Lung (tissue), 11 donors: ENCODE measurements at regions not wholly inside any gene's neighbourhood (a gene's known extent, or its start where the extent isn't known, plus 50 kb on each side); places are given as distances from the start of the nearest gene placed in this dataset.

Experiments used
- ATAC-seq: fragments of 200-7000 bp; cut with Tn5 transposase; one replicate; pipeline ENCODE4 v1.9.1; 2020; ENCODE audit warnings: moderate number of reproducible peaks; ENCODE audit not compliant: insufficient read depth, low FRiP score
- DNase-seq, 3 donors: peaks; one replicate each; pipeline ENCODE4 v3.0.0-alpha.2; 2013 to 2017
- H3K27ac ChIP-seq, 2 donors: one replicate each; pipeline ENCODE4 v1.5.1; 2013; ENCODE audit warnings: mild to moderate bottlenecking in 2 of 2, moderate library complexity in 2 of 2, control low read depth in 1 of 2, inconsistent platforms in 1 of 2, low read depth in 1 of 2, low read length in 1 of 2
- H3K27me3 ChIP-seq, 3 donors: one replicate each; pipeline ENCODE4 v1.5.1; 2013; ENCODE audit warnings: low read length in 2 of 3; ENCODE audit not compliant: control insufficient read depth in 3 of 3, insufficient read depth in 3 of 3
- H3K36me3 ChIP-seq, 4 donors: one replicate each; pipeline ENCODE4 v1.5.1; 2013; ENCODE audit warnings: low read length in 4 of 4, mild to moderate bottlenecking in 1 of 4, moderate library complexity in 1 of 4; ENCODE audit not compliant: control insufficient read depth in 4 of 4, insufficient read depth in 4 of 4
- H3K4me1 ChIP-seq, 5 donors: one replicate each; pipeline ENCODE4 v1.5.1; 2013; ENCODE audit warnings: low read length in 5 of 5, mild to moderate bottlenecking in 2 of 5, moderate library complexity in 1 of 5; ENCODE audit not compliant: control insufficient read depth in 5 of 5, insufficient read depth in 5 of 5
- H3K4me3 ChIP-seq: one replicate; pipeline ENCODE4 v1.5.1; 2013; ENCODE audit warnings: mild to moderate bottlenecking, control low read depth, moderate library complexity
- H3K9ac ChIP-seq, 2 donors: one replicate each; pipeline ENCODE4 v1.5.1; 2013; ENCODE audit warnings: low read length in 2 of 2, control low read depth in 1 of 2; ENCODE audit not compliant: insufficient read depth in 1 of 2
- H3K9me3 ChIP-seq, 4 donors: one replicate each; pipeline ENCODE4 v1.5.1; 2013; ENCODE audit warnings: low read length in 3 of 4, mild to moderate bottlenecking in 1 of 4, moderate library complexity in 1 of 4; ENCODE audit not compliant: control insufficient read depth in 4 of 4, insufficient read depth in 3 of 4
- WGBS, 2 donors: extraction: QIAGEN DNeasy Blood & Tissue Kit; methylation state at CpG; one replicate each; pipeline ENCODE4 v1.1.7; 2013; 5-methylcytosine and 5-hydroxymethylcytosine counted together
- TF ChIP-seq, protein P1 (sequence below): IDR thresholded peaks from 2 replicates; pipeline ENCODE4 v1.5.1; 2012; ENCODE audit warnings: mild to moderate bottlenecking; ENCODE audit errors: control extremely low read depth, extremely low read depth
- donor health status: control.
- donor health status: control.
- donor health status: Bipolar disorder and iron deficiency.
- donor health status: healthy.
- donor health status: DM: yes; HTN: yes; CAD: no.

DNA sequence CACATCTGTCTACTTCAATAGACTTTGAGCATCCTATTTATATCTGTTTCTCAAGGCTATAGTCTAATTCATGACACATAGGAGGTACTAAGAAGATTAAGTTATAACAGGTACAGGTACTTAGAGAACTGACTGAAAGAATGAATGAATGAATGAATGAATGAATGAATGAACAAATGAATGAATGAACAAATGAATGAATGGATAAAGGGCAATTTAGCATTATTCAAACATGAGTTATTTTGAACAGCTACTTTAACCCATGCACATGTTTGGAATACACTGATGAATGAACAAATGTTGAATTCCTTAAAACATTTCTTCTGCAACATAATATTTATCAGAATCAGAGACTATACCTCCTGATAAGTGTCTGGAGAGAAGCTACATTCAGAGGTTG is 1165.6 kb upstream of the CDH8 start:
- Histone ChIP-seq H3K27ac (no peak overlapping the region), H3K9ac (no peak overlapping the region), H3K9me3 (no peaks in the 10 kb centered on the region), H3K4me1 (no peaks in the 10 kb centered on the region), H3K36me3 (no peaks in the 10 kb centered on the region), H3K4me3 (no peak overlapping the region), H3K27me3 (no peaks in the 10 kb centered on the region)
- ATAC-seq, result no peak
- no peak for DNase-seq
- TF ChIP-seq, protein P1, sequence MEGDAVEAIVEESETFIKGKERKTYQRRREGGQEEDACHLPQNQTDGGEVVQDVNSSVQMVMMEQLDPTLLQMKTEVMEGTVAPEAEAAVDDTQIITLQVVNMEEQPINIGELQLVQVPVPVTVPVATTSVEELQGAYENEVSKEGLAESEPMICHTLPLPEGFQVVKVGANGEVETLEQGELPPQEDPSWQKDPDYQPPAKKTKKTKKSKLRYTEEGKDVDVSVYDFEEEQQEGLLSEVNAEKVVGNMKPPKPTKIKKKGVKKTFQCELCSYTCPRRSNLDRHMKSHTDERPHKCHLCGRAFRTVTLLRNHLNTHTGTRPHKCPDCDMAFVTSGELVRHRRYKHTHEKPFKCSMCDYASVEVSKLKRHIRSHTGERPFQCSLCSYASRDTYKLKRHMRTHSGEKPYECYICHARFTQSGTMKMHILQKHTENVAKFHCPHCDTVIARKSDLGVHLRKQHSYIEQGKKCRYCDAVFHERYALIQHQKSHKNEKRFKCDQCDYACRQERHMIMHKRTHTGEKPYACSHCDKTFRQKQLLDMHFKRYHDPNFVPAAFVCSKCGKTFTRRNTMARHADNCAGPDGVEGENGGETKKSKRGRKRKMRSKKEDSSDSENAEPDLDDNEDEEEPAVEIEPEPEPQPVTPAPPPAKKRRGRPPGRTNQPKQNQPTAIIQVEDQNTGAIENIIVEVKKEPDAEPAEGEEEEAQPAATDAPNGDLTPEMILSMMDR, result no peak

DNA sequence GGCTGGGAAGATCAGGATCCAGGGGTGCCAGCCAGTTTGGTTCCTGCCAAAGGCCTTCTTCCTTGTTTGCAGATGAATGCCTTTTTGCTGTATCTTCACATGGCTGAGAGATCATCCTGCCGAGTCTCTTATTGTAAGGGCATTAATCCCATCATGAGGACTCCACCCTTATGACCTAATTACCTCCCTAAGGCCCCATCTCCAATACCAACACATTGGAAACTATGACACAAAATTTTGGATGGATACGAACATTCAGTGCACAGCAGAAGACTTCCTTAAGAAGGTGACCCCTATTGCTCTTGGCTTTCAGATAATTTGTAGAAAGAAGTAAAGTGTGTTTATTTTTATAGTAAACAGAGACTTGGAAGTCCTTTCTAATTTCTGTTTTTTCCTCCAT is 1164.7 kb upstream of the CDH8 start:
- TF ChIP-seq, protein P1, result no peak
- Histone ChIP-seq H3K4me1 (no peaks in the 10 kb centered on the region), H3K9me3 (no peaks in the 10 kb centered on the region), H3K4me3 (no peak overlapping the region), H3K9ac (no peak overlapping the region), H3K36me3 (no peaks in the 10 kb centered on the region), H3K27ac (no peak overlapping the region), H3K27me3 (no peaks in the 10 kb centered on the region)
- DNase-seq (peak in 1 of 3 donors; percentile 1), ATAC-seq (no peak)
- WGBS, 2 donors, result 73 to 79% methylated on average over 2 of the region's 2 CpGs

DNA sequence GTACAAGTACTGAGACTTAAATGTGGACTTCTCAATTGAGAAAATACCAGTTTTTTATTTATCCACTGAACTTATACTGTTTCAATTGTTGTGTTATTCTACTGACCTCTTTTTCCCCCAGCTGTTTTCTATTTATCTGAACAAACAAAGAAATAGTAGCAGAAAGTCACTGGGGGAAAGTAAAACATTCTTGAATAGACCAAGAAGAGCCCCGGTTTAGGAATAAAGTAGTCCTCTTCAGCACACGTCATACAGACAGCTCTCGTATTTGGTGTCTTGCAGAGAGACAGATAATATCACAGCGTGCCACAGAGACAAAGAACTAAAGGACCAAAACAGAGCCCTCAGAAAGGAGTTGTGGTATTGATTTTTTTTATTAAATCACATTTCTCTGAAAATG is 1159.1 kb upstream of the CDH8 start:
- Histone ChIP-seq H3K27ac (no peak overlapping the region), H3K27me3 (no peaks in the 10 kb centered on the region), H3K4me3 (no peak overlapping the region), H3K9ac (no peak overlapping the region), H3K36me3 (no peaks in the 10 kb centered on the region), H3K9me3 (no peaks in the 10 kb centered on the region), H3K4me1 (no peaks in the 10 kb centered on the region)
- WGBS, 2 donors, result 76 to 87% methylated on average over 4 of the region's 4 CpGs
- no peak for ATAC-seq
- DNase-seq, result no peak
- TF ChIP-seq, protein P1, result no peak

DNA sequence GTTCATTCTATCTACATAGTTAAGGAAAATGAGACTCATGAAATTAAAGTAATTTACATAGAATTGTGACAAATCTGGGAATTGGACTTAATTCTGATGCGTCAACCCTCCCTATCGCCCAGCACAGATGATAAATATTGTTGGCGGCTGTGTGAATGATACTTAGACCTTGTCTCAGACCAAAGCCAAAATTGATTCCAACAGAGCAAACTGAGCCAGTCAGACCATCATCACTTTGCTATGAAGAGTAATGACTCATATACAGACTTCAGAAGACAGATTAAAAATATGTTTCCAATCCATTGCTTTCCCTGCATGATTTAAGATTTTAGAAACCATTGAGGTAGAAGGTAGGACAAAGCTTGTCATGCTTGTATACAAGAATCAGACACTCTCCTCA is 1156.7 kb upstream of the CDH8 start:
- H3K27me3 ChIP-seq, result no peaks in the 10 kb centered on the region
- 88 to 92% methylated on average over 3 of the region's 3 CpGs for WGBS, 2 donors
- no peaks in the 10 kb centered on the region for H3K9me3 ChIP-seq
- DNase-seq, result no peak
- H3K27ac ChIP-seq, result no peak overlapping the region
- H3K4me1 ChIP-seq, result no peaks in the 10 kb centered on the region
- no peak for ATAC-seq
- H3K4me3 ChIP-seq, result no peak overlapping the region
- no peaks in the 10 kb centered on the region for H3K36me3 ChIP-seq
- no peak overlapping the region for H3K9ac ChIP-seq
- TF ChIP-seq, protein P1, result no peak
